GM20000 (cell line): ENCODE measurements at regions not wholly inside any gene's neighbourhood (a gene's known extent, or its start where the extent isn't known, plus 50 kb on each side); places are given as distances from the start of the nearest gene placed in this dataset.
A peak's percentile ranks its signal among the peaks of the same experiment; 100 is the strongest.
"Not testable (repeated sequence)": the region's sequence is repeated elsewhere in the genome, so short reads cannot be mapped to it uniquely, and the experiment has no call there.

Experiments
- DNase-seq: peaks from one replicate; pipeline ENCODE4 v3.0.0; 2012; ENCODE audit warnings: low spot score
- TF ChIP-seq, protein P1 (sequence below): IDR thresholded peaks from 2 replicates; pipeline ENCODE4 v1.5.1; 2012; ENCODE audit warnings: mild to moderate bottlenecking, control low read depth; ENCODE audit errors: extremely low read depth, missing control alignments

DNA sequence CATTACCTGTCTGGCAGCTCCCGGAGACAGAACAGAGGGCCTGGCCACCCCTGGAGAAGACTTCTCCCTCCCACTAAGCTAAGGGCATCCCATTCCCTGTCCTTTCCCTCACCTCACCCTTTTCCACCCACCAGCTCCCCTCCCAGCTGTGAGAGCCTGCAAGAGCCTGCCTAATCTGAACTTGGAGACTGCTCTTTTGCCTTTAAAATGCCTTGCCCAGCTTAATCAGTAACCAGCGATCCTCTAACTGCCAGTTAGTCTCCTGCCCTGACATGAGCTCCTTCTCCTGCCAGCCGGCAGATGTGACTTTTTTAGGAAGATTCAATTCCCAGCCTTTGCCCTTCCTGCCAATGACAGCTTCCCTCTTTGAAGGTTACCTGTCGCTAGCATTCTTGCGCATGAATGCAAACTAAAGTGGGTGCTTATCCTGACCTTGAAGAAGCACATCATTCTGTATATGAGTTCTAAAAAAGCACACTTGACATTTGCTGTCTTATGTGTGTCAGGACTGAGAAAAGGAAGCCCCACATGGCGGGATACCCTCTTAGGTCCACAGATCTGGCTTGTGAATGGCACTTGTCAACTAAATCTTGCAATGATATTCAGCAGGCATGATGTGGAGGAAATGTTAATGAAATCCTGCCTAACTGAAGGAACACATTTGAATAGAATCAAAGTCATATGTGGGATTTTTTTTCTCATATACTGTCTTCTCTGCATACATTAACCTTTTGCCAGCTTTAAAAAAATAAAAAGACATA, 411.2 kb upstream of the SLC30A5 start:
- no peak for DNase-seq
- TF ChIP-seq, protein P1, sequence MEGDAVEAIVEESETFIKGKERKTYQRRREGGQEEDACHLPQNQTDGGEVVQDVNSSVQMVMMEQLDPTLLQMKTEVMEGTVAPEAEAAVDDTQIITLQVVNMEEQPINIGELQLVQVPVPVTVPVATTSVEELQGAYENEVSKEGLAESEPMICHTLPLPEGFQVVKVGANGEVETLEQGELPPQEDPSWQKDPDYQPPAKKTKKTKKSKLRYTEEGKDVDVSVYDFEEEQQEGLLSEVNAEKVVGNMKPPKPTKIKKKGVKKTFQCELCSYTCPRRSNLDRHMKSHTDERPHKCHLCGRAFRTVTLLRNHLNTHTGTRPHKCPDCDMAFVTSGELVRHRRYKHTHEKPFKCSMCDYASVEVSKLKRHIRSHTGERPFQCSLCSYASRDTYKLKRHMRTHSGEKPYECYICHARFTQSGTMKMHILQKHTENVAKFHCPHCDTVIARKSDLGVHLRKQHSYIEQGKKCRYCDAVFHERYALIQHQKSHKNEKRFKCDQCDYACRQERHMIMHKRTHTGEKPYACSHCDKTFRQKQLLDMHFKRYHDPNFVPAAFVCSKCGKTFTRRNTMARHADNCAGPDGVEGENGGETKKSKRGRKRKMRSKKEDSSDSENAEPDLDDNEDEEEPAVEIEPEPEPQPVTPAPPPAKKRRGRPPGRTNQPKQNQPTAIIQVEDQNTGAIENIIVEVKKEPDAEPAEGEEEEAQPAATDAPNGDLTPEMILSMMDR: no peak

- no peak for DNase-seq
- TF ChIP-seq, protein P1: no peak
Measured at GRCh38 chr5:68683632-68684036, 410.2 kb upstream of the SLC30A5 start.

DNA sequence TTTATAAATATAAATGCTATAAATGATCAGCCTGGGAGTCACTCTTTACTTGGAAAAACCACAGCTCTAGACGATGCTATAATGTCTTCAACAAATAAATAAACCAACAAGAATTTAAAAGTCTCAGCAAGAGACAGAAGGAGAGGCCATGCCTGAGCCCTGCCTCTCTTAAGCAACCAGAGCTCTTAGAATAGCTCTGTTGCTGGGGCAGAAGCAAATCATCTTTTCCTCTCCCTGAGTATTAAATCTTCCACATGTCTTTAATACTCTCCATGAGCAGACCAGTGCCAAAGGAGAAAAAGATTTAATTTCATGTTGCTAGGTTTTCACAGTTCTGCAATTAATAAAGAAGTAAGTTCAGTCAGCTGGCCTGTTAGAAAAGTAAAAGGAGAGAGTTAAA, 408.0 kb upstream of the SLC30A5 start:
- TF ChIP-seq, protein P1: no peak
- DNase-seq: no peak

- TF ChIP-seq, protein P1: no peak
Measured at GRCh38 chr5:68688547-68688946, 405.3 kb upstream of the SLC30A5 start.

DNA sequence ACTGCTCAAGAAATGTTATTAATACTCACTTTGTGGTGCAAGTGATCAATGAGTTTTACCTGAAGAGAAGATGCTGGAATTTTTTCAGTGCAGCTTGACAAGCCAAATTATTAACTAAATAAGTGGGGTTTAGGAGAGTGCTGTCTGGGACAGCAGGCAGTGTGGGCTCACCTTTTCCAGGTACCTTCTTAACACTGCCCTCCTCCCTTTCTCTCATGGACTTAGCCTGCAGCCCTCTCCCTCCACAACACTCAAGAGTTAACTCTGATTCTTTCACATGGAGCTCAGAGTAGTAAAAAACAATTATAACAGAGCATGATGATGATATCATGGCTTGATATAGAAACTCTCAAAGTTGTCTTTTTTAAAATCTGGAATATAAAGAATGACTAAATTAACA, 404.8 kb upstream of the SLC30A5 start:
- no peak for DNase-seq
- TF ChIP-seq, protein P1: no peak

More at GRCh38 chr5:68688547-68688946, 405.3 kb upstream of the SLC30A5 start:
- DNase-seq: no peak

- not testable (repeated sequence) for DNase-seq
Measured at GRCh38 chr5:68691874-68692273, 401.9 kb upstream of the SLC30A5 start.

- TF ChIP-seq, protein P1: no peak
- DNase-seq: no peak
Measured at GRCh38 chr5:68698025-68698940, 395.5 kb upstream of the SLC30A5 start.

GRCh38 chr5:68699966-68700365, 393.8 kb upstream of the SLC30A5 start:
- TF ChIP-seq, protein P1: no peak

More at GRCh38 chr5:68699966-68700365, 393.8 kb upstream of the SLC30A5 start:
- DNase-seq: peak; percentile 8
